ENCODE measurements at regions not wholly inside any gene's neighbourhood (a gene's known extent, or its start where the extent isn't known, plus 50 kb on each side); places are given as distances from the start of the nearest gene placed in this dataset.

GRCh38 chr6:141254336-141254735 lies 878.4 kb upstream of the GJE1 start:
- Histone ChIP-seq H3K4me3 (ENCODE audit: low read depth, low read length) (no peak overlapping the region), H3K27me3 (ENCODE audit: control insufficient read depth, insufficient read depth, low read length) (no peaks in the 10 kb centered on the region), H3K36me3 (ENCODE audit: control insufficient read depth, insufficient read depth, low read length) (no peaks in the 10 kb centered on the region)
- TF ChIP-seq, protein P1, sequence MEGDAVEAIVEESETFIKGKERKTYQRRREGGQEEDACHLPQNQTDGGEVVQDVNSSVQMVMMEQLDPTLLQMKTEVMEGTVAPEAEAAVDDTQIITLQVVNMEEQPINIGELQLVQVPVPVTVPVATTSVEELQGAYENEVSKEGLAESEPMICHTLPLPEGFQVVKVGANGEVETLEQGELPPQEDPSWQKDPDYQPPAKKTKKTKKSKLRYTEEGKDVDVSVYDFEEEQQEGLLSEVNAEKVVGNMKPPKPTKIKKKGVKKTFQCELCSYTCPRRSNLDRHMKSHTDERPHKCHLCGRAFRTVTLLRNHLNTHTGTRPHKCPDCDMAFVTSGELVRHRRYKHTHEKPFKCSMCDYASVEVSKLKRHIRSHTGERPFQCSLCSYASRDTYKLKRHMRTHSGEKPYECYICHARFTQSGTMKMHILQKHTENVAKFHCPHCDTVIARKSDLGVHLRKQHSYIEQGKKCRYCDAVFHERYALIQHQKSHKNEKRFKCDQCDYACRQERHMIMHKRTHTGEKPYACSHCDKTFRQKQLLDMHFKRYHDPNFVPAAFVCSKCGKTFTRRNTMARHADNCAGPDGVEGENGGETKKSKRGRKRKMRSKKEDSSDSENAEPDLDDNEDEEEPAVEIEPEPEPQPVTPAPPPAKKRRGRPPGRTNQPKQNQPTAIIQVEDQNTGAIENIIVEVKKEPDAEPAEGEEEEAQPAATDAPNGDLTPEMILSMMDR (IDR thresholded peaks at IDR 0.05; ENCODE audit: insufficient read depth, low read length, severe bottlenecking), result no peak
- DNase-seq (ENCODE audit: low read depth), result no peak
- no peak for FAIRE-seq

- no peak overlapping the region for H3K4me3 ChIP-seq (ENCODE audit: low read depth, low read length)
- no peak for DNase-seq (ENCODE audit: low read depth)
- no peaks in the 10 kb centered on the region for H3K27me3 ChIP-seq (ENCODE audit: control insufficient read depth, insufficient read depth, low read length)
- no peak for FAIRE-seq
- TF ChIP-seq, protein P1 (IDR thresholded peaks at IDR 0.05; ENCODE audit: insufficient read depth, low read length, severe bottlenecking), result no peak
- no peaks in the 10 kb centered on the region for H3K36me3 ChIP-seq (ENCODE audit: control insufficient read depth, insufficient read depth, low read length)
These were observed 879.7 kb upstream of the GJE1 start for GRCh38 chr6:141252828-141253608.

GRCh38 chr6:141251286-141251685 lies 881.4 kb upstream of the GJE1 start:
- no peak for FAIRE-seq
- no peaks in the 10 kb centered on the region for H3K27me3 ChIP-seq (ENCODE audit: control insufficient read depth, insufficient read depth, low read length)
- DNase-seq (ENCODE audit: low read depth), result no peak
- no peak overlapping the region for H3K4me3 ChIP-seq (ENCODE audit: low read depth, low read length)
- no peaks in the 10 kb centered on the region for H3K36me3 ChIP-seq (ENCODE audit: control insufficient read depth, insufficient read depth, low read length)
- TF ChIP-seq, protein P1 (IDR thresholded peaks at IDR 0.05; ENCODE audit: insufficient read depth, low read length, severe bottlenecking), result no peak

GRCh38 chr6:141248021-141248799 lies 884.5 kb upstream of the GJE1 start:
- DNase-seq (ENCODE audit: low read depth), result no peak
- no peaks in the 10 kb centered on the region for H3K36me3 ChIP-seq (ENCODE audit: control insufficient read depth, insufficient read depth, low read length)
- TF ChIP-seq, protein P1 (IDR thresholded peaks at IDR 0.05; ENCODE audit: insufficient read depth, low read length, severe bottlenecking), result no peak
- no peaks in the 10 kb centered on the region for H3K27me3 ChIP-seq (ENCODE audit: control insufficient read depth, insufficient read depth, low read length)
- no peak for FAIRE-seq
- H3K4me3 ChIP-seq (ENCODE audit: low read depth, low read length), result no peak overlapping the region

- FAIRE-seq, result no peak
These were observed 888.4 kb upstream of the GJE1 start for GRCh38 chr6:141244366-141244765.

More at GRCh38 chr6:141244366-141244765, 888.4 kb upstream of the GJE1 start:
- no peak for DNase-seq (ENCODE audit: low read depth)
- Histone ChIP-seq H3K27me3 (ENCODE audit: control insufficient read depth, insufficient read depth, low read length) (no peaks in the 10 kb centered on the region), H3K4me3 (ENCODE audit: low read depth, low read length) (no peak overlapping the region), H3K36me3 (ENCODE audit: control insufficient read depth, insufficient read depth, low read length) (no peaks in the 10 kb centered on the region)
- TF ChIP-seq, protein P1 (IDR thresholded peaks at IDR 0.05; ENCODE audit: insufficient read depth, low read length, severe bottlenecking), result no peak

Data from bronchial epithelial cell (primary cell).